ELF-1 (cell line): ENCODE measurements at regions not wholly inside any gene's neighbourhood (a gene's known extent, or its start where the extent isn't known, plus 50 kb on each side); places are given as distances from the start of the nearest gene placed in this dataset.

ENCODE experiments used
- DNase-seq: peaks from one replicate; pipeline ENCODE4 v3.0.0-alpha.2; 2016; ENCODE audit warnings: low read depth, low spot score

DNA sequence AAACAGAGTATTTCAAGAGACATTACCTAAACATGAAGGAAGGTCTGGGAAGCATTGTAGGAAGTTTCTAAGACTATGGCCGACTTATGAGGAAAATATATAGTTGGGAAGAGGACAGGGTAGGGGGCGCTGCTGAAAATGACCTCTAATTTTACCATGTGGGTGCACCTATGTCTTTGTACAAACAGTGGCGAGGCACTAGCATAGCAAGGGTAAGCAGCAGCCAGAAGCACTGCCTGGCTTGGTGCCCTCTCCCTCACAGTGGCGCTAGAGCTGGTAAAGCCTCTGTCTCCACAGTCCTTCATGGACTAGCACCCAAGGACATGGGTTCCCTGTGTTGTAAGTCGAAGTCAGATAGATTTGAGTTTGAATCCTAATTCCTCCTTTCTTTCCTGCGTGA, 461.2 kb downstream of the INHBA start:
- no peak for DNase-seq

DNA sequence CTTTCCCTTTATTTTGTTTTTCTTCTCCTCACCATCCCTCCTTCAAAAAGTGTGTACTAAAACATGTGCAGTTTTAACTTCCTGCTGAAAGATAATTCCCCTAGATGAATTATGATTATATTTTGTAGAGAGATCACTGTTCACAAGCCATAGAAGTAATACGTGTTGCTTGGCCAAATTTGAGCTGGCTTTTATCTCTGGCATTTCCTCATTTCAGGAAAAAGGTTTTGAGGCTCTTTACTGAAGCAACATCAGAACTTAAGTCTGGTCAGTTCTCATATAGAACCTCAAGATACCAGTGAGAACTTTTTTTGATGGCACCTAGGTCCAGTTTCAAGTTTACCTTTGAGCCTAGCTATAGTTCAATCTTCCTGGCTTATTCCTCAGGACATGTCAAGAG, 463.3 kb downstream of the INHBA start:
- DNase-seq: no peak

- DNase-seq: no peak
These were observed 464.0 kb downstream of the INHBA start for GRCh38 chr7:41238851-41239331.

- no peak for DNase-seq
These were observed 464.9 kb downstream of the INHBA start for GRCh38 chr7:41237956-41238355.

DNA sequence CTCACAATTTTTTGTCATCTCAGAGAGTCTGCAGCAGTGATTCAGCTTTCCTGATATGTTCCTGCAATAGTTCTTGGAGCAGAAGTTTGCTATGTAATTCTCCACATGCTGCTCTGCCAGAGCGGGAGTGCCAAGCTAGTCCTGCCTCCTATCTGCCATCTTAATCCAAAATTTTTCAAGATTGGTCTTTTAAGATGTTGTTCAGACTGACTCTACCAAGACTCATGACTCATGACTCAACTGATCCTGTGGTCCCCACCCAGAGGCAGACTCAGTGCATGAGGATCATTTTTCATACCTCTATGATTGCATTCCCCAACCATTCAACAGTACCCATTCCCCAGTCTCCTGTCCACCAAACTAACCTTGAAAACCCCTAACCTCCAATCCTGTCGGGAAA, 470.8 kb downstream of the INHBA start:
- no peak for DNase-seq

GRCh38 chr7:41224063-41224763, 478.7 kb downstream of the INHBA start:
- no peak for DNase-seq

GRCh38 chr7:41222746-41223145, 480.1 kb downstream of the INHBA start:
- DNase-seq: no peak

DNA sequence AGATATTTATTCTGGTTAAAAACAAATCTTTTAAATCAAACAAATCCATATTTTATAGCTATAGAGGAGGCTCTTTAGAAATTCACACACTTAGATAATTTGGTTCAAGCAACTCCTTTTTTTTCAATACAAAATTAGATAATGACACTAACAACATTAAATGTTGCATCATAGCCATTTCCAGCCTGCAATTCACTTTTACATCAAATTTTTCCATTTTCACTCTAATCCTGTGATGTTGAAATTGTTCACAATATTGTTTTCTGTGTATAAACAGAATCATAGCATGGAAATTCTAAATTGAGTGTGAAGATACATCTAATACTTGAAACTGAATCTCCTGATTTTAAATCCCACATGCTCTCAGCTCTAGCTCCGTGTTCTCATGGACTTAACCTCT, 482.6 kb downstream of the INHBA start:
- no peak for DNase-seq

- DNase-seq: no peak
These were observed 483.6 kb downstream of the INHBA start for GRCh38 chr7:41219276-41219675.

DNA sequence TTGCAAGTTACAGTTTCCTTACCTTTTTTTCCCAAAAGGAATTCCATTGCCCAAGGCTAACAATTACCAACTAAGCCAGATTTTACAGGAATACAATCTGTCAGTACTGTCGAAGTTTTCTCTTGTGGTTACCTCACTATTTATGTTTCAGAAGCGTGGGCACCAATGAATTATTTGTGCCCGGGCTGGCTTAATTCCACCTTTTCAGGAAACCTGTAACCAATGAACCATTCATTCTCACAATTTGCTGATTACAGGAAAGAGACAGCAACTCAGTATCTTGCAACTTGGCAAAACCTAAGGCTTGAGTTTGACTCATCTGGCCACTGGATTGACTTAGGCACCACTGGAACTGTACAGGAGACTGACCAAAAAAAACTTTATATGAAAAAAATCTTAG, 485.6 kb downstream of the INHBA start:
- no peak for DNase-seq

DNA sequence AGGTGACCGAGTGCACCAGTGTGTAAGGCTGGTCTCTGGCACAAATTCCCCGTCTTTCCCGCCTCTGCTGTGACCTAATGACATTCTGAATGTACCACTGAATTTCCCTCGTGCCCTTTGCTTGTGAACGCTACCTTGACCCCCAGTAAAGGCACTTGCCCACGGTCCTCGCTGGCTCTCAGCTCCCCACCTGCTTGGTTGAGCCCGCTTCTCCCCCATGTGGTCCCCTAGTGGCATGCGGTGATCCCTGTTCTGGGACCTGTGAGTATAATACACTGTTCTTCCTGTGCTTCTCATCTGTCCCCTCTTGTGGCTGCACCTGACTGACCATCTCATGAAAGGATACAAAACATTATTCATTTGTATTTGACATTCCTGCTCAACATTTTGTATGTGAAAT, 495.7 kb downstream of the INHBA start:
- DNase-seq: no peak

DNA sequence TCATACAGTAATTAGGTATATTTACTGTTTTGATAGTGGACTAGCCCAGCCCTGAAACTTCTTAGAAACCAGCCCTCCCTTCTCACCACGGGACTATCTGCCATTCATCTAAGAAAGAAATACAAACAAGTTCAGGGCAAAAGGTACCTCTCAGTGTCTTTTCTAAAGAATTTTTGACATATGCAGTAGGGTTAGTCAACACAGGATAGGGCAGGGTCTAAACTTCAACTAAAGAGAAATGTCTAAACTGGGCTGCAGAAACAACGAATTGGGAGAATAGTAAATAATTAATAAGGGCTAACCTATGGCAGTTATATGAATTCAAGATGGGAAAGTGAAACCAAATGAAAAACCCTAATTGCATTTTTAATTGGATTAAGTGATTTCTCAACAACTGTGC, 496.6 kb downstream of the INHBA start:
- no peak for DNase-seq

DNA sequence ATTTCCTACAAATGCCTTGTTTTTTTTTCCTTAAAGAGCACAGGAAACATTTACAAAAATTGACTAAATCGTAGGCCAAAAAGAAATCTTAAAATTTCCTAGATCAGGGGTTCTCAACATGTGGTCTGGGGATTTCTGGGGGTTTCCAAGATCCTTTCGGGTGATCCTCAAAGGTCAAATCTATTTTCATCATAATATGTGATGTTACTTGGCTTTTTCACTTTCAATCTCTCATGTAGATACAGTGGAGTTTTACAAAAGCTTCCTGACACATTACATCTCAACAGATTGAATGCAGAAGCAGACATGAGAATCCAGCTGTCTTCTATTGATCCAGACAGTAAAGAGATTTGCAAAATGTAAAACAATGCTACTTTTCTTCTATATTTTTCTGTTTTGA, 497.3 kb downstream of the INHBA start:
- DNase-seq: no peak

GRCh38 chr7:41203542-41203941, 499.3 kb downstream of the INHBA start:
- no peak for DNase-seq

DNA sequence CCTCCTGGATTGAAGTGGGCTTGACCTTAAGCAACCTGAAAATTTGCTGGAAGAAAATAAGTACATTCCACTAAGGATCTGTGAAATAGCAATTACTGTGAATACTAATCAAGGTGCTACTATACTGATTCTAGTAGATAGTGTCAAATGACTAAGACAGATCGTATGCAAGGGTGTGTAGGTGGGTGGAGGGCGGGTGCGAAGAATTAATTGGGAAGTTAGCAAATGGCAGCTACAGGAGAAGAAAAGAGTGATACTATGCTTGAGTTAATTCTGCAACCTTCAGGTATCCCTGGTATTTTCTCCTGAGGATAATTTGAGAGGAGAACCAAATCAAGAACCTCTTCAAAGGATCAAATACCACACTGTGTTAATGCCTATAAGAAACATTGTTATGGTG, 501.9 kb downstream of the INHBA start:
- no peak for DNase-seq

GRCh38 chr7:41199136-41199535, 503.8 kb downstream of the INHBA start:
- no peak for DNase-seq

GRCh38 chr7:41198502-41198901, 504.4 kb downstream of the INHBA start:
- no peak for DNase-seq

DNA sequence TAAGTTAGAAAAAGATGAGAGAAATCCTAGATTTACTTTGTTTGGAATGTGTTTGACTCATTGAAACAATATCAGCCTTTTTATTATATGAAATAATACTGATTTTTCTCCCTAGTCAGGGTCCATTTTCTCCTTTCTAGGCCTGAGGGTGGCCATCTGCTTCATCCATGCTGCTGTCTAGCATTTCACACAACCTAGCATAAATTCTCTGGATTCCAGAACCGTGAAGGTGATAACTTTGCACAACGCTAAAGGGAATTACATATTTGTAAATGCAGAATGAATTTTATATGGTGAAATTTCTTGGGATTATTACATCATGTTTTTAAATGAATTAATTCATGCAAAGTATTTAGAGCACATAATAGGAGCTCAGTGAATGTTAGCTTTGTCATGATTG, 505.1 kb downstream of the INHBA start:
- DNase-seq: no peak

GRCh38 chr7:41193738-41194282, 509.1 kb downstream of the INHBA start:
- no peak for DNase-seq

GRCh38 chr7:41190581-41190980, 512.3 kb downstream of the INHBA start:
- no peak for DNase-seq

GRCh38 chr7:41189866-41190265, 513.0 kb downstream of the INHBA start:
- DNase-seq: no peak

GRCh38 chr7:41188163-41189130, 514.4 kb downstream of the INHBA start:
- no peak for DNase-seq

- DNase-seq: no peak
These were observed 515.6 kb downstream of the INHBA start for GRCh38 chr7:41187322-41187721.
